MM.1S (cell line): ENCODE measurements at regions not wholly inside any gene's neighbourhood (a gene's known extent, or its start where the extent isn't known, plus 50 kb on each side); places are given as distances from the start of the nearest gene placed in this dataset.

Experiments
- EZH2 ChIP-seq: fragments of 300-600 bp; sonication (generic); optimal IDR thresholded peaks from 2 replicates; pipeline ENCODE3; 2017; ENCODE audit warnings: low read depth, mild to moderate bottlenecking, antibody characterized with exemption, low read length, mixed read lengths
- TF ChIP-seq, protein P1 (sequence below): fragments of 300-600 bp; sonication (generic); IDR thresholded peaks from 2 replicates; pipeline ENCODE4 v1.5.1; 2016; ENCODE audit warnings: antibody characterized with exemption, low read length, mixed read lengths

GRCh38 chrX:142593361-142593862, 388.3 kb upstream of the MAGEC2 start:
- TF ChIP-seq, protein P1, sequence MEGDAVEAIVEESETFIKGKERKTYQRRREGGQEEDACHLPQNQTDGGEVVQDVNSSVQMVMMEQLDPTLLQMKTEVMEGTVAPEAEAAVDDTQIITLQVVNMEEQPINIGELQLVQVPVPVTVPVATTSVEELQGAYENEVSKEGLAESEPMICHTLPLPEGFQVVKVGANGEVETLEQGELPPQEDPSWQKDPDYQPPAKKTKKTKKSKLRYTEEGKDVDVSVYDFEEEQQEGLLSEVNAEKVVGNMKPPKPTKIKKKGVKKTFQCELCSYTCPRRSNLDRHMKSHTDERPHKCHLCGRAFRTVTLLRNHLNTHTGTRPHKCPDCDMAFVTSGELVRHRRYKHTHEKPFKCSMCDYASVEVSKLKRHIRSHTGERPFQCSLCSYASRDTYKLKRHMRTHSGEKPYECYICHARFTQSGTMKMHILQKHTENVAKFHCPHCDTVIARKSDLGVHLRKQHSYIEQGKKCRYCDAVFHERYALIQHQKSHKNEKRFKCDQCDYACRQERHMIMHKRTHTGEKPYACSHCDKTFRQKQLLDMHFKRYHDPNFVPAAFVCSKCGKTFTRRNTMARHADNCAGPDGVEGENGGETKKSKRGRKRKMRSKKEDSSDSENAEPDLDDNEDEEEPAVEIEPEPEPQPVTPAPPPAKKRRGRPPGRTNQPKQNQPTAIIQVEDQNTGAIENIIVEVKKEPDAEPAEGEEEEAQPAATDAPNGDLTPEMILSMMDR: no peak
- no peak for TF ChIP-seq EZH2
